GM21381 (cell line): ENCODE measurements at regions not wholly inside any gene's neighbourhood (a gene's known extent, or its start where the extent isn't known, plus 50 kb on each side); places are given as distances from the start of the nearest gene placed in this dataset.
"Not testable (repeated sequence)": the region's sequence is repeated elsewhere in the genome, so short reads cannot be mapped to it uniquely, and the experiment has no call there.

Experiments used
- ATAC-seq: cut with Tn5 transposase; IDR thresholded peaks from one replicate; pipeline ENCODE4 v1.9.1; 2021; ENCODE audit warnings: mild to moderate bottlenecking, moderate library complexity; ENCODE audit not compliant: unreplicated experiment

DNA sequence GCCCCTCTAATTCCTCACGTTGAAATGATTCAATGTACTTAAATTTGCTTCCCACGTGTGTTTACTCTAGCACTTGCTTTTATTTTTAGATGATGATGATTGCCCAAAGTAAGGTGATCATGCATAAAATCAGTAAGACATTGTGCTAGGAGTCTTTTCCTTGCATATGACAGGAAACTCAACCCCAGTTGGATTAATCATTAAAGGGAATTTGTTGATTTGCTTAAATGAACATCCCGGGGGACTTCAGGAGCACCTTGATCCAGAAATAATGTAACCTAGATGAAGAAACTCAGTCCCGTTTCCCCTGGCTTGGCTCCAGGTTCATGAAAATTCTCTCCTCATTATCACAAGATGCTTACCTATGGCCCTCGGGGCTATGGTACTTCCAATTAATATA, 106.1 kb upstream of the STC2 start:
- ATAC-seq = no peak

DNA sequence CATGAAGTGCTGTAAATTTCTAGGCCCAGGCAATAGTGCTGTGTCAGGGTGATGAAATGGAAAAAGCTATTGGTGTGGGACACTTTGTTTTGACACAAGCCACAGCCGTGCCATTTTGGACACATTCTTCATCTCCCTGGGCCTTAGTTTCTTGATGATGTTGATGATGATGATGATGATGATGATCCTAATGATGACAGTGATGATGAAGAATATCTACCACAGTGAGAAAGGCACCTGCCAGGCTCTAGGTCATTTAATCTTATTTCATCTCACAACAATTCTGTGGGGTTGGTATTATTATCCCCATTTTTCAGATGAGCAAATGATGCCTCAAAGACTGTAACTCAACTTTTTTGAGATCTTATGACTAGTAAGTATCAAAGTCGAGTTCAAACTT, 102.2 kb upstream of the STC2 start:
- ATAC-seq = no peak

- no peak for ATAC-seq
These were observed 101.4 kb upstream of the STC2 start for GRCh38 chr5:173429489-173430150.

- no peak for ATAC-seq
These were observed 95.4 kb upstream of the STC2 start for GRCh38 chr5:173423452-173424117.

GRCh38 chr5:173420108-173420507, 91.9 kb upstream of the STC2 start:
- no peak for ATAC-seq

GRCh38 chr5:173413471-173413982, 85.3 kb upstream of the STC2 start:
- no peak for ATAC-seq

- no peak for ATAC-seq
These were observed 84.4 kb upstream of the STC2 start for GRCh38 chr5:173412566-173412965.

DNA sequence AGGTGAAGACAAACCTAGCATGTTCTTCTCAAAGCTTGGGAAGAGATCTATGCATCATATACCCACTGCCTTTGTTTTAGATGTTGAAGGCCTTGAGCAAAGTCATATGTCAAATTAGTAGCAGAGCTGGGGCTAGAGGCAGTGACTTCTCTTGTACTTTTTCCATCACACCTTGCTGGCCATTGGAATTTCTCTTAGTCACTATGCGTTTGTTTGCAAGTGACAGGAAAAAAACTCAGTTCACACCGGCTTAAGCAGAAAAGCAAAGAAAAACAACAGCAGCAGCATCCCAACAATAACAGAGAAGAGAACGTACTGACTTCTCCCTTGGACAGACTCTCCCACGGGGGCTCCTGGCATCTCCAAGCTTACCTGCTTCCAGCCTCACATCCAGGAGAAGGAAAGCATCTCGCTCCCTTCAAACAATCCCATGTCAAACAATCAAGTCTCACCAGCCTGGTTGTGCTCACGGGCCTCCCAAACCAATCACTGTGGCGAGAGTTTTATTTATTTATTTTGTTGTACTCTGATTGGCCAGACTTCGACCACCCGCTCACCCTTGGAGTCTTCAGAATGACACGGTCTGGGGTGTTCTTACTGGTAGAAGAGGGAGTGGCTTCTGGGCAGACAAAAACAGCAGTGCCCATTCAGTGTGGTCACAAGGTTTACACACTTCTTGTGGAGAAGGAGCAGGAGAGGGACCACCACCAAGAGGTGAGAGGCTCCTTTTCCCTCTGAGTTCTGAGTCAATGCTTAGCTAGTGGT, 83.8 kb upstream of the STC2 start:
- no peak for ATAC-seq

DNA sequence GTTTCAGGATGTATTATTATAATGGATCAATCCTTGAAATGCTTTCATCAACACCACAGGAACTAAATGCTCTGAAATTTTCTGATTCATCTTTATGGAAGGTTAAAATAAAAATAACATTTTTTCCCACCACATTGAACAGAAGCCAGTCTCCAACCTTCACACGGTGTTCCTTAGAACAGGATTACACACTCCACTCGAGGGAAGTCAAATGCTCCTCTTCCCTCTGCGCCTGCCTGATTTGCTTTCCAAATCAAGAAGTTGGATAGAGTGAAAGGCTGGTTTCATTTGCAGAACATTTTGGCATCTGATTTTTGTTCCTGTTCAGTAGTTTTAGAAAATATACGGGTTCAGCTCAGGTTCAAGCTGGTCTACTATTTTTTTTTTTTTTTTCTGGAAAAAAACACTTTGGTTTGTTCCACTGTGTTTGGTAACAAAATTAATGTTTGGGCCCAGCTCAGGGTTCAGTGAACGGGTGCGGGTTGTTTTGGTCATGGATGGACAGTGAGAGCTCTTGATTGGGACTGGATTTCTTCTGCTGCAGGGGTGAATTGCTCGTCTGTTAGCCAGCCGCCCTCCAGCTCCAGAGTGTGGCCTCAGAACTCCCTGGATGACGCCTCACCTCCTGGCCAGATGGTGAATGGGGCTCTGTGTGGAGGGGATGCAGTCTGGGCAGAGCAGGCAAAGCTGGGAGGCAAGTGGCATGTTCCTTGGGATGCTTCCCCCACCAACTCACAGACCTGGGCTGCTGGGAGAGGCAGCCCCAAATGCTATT, 82.4 kb upstream of the STC2 start:
- no peak for ATAC-seq

GRCh38 chr5:173408946-173409345, 80.7 kb upstream of the STC2 start:
- ATAC-seq = no peak

GRCh38 chr5:173399851-173400250, 71.6 kb upstream of the STC2 start:
- no peak for ATAC-seq

DNA sequence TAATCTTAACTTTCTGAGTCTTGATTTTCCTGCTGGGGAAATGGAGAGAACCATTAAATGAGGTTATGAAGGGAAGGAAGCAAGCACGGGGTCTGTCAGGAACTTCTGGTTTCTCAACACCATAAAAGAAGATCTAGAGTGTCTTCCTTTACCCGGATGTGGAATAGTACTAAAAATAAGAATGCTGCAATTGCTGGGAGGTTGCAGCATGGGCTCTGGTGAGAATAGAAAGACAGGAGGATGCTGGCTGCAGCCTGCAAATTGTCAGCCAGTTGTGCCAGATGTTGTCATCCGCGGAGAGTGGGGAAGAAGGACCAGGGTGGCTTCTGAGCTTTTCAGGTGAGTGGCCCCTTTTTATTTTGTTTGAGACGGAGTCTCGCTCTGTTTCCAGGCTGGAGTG, 69.3 kb upstream of the STC2 start:
- no peak for ATAC-seq

DNA sequence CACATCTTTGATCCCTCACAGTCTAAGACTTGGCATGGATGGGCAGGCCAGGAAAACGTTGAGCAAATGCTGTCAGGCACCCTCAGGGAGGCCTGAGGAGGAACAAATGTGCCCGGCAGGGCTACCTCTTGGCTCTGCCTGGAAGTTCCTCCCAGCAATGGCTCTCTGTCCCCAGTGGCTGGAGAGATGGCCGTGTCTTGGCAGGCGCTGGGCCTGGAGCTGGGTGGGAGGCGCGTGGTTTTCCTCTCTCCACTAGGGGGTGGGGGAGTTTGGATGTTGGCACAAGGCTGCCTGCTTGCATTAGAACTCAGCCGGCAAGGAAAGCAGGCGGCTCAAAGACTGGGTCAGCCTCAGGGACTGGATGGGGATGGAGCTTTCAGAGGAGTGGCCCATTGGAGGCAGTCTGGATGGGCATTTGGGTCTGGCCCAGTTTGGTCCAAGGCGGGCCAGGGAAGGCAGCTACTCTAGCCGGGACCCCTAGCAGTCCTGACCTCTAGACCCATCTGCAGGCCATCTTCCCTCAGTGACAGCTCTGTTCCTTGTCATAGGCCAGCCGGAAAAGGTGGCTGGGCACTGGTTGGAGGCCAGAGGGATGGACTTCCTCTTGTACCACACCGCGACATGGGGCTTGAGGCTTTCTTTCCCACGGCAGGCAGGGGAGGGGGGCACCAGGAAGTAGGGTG, 68.2 kb upstream of the STC2 start:
- no peak for ATAC-seq

DNA sequence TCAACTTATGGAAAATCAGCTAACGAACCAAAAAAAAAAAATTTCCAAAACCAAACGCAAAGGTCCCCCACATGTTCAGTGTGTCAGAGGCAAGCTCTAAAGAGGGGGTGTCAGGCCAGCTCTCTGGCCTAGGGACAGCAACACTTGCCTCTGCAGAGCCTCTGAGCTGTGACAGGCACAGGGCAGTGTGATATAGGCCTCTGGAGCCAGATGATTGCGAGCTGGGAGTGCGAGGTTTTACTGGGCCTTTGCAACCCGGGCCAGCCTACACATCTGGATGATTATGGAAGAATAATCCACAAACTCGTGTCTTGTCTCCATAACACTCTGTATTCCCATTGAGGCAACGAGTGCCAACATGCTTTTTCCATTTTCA, 67.7 kb upstream of the STC2 start:
- no peak for ATAC-seq

GRCh38 chr5:173395257-173395932, 67.2 kb upstream of the STC2 start:
- ATAC-seq = no peak

DNA sequence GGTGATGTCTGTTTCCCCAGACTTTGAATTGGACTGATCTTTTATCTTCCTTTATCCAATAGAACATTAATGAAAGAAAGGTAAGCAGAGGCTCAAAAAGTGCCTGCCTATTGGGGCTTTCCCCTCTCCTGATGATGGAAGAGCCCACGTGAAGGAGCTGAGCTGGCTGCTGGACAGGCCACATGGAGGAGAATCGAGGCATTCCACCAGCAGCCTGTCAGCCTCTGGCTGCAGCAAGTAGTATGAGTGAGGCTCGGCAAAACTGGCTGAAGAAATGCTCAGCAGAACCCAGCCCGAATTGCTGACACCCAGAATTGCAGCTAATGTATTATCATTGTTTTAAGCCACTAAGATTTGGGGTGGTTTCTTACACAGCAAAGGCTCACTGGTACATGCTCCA, 66.5 kb upstream of the STC2 start:
- ATAC-seq = no peak

GRCh38 chr5:173392172-173392571, 64.0 kb upstream of the STC2 start:
- ATAC-seq = no peak

- no peak for ATAC-seq
These were observed 62.8 kb upstream of the STC2 start for GRCh38 chr5:173391031-173391430.

- ATAC-seq = not testable (repeated sequence)
These were observed 59.1 kb upstream of the STC2 start for GRCh38 chr5:173387293-173387692.

- no peak for ATAC-seq
These were observed 57.7 kb upstream of the STC2 start for GRCh38 chr5:173385832-173386360.
